ENCODE measurements at regions not wholly inside any gene's neighbourhood (a gene's known extent, or its start where the extent isn't known, plus 50 kb on each side); places are given as distances from the start of the nearest gene placed in this dataset.

- H3K4me3 ChIP-seq (replicated peaks in 1 of 3; ENCODE audit: low read depth in 2 of 3, low read length in 3 of 3): no peak overlapping the region
- H3K9ac ChIP-seq (ENCODE audit: insufficient read depth, low read length, poor library complexity, severe bottlenecking): no peak overlapping the region
- no peaks in the 10 kb centered on the region for H3K27me3 ChIP-seq (ENCODE audit: control insufficient read depth in 2 of 2, insufficient read depth in 2 of 2, low read length in 2 of 2)
- 60% methylated on average over 3 of the region's 4 CpGs for WGBS (ENCODE audit: insufficient coverage)
- no peak overlapping the region for H2AFZ ChIP-seq (ENCODE audit: insufficient read depth, low read depth, low read length, poor library complexity, severe bottlenecking)
- no peaks in the 10 kb centered on the region for H3K79me2 ChIP-seq (ENCODE audit: insufficient read depth, low read length)
- no peak overlapping the region for H3K4me2 ChIP-seq (replicated peaks; ENCODE audit: extremely low read depth, low read length, poor library complexity, severe bottlenecking)
- no peaks in the 10 kb centered on the region for H3K27me3 Mint-ChIP-seq (ENCODE audit: low read depth in 3 of 3)
- no peak overlapping the region for H3K4me3 Mint-ChIP-seq
- no peak overlapping the region for H3K27ac Mint-ChIP-seq
- DNase-seq: no peak
- peaks cover 0 to 2% (median 2%) of the 10 kb centered on the region in 7 donors for H3K9me3 Mint-ChIP-seq
- H4K20me1 ChIP-seq (ENCODE audit: insufficient read depth, low read length): no peaks in the 10 kb centered on the region
- intact Hi-C loops (cut with micrococcal nuclease): no loop called here
- no peaks in the 10 kb centered on the region for H3K4me1 ChIP-seq (ENCODE audit: control insufficient read depth in 1 of 2, insufficient read depth in 2 of 2, low read length in 2 of 2)
- no peaks in the 10 kb centered on the region for H3K36me3 Mint-ChIP-seq
- no peaks in the 10 kb centered on the region for H3K4me1 Mint-ChIP-seq
- TF ChIP-seq, protein P1, sequence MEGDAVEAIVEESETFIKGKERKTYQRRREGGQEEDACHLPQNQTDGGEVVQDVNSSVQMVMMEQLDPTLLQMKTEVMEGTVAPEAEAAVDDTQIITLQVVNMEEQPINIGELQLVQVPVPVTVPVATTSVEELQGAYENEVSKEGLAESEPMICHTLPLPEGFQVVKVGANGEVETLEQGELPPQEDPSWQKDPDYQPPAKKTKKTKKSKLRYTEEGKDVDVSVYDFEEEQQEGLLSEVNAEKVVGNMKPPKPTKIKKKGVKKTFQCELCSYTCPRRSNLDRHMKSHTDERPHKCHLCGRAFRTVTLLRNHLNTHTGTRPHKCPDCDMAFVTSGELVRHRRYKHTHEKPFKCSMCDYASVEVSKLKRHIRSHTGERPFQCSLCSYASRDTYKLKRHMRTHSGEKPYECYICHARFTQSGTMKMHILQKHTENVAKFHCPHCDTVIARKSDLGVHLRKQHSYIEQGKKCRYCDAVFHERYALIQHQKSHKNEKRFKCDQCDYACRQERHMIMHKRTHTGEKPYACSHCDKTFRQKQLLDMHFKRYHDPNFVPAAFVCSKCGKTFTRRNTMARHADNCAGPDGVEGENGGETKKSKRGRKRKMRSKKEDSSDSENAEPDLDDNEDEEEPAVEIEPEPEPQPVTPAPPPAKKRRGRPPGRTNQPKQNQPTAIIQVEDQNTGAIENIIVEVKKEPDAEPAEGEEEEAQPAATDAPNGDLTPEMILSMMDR (IDR thresholded peaks at IDR 0.05): no peak
- H3K36me3 ChIP-seq (replicated peaks in 1 of 2; ENCODE audit: control insufficient read depth in 1 of 2, insufficient read depth in 2 of 2, low read length in 2 of 2): no peaks in the 10 kb centered on the region
- no peak overlapping the region for H3K27ac ChIP-seq (ENCODE audit: low read depth in 1 of 2, low read length in 2 of 2)
- no peaks in the 10 kb centered on the region for H3K9me3 ChIP-seq (replicated peaks in 1 of 2; ENCODE audit: control insufficient read depth in 1 of 2, insufficient read depth in 1 of 2, low read length in 2 of 2)
These were observed 170.0 kb upstream of the PHF14 start for GRCh38 chr7:10803720-10804119.

- H3K36me3 ChIP-seq (replicated peaks in 1 of 2; ENCODE audit: control insufficient read depth in 1 of 2, insufficient read depth in 2 of 2, low read length in 2 of 2): no peaks in the 10 kb centered on the region
- H3K27ac Mint-ChIP-seq: no peak overlapping the region
- H3K9ac ChIP-seq (ENCODE audit: insufficient read depth, low read length, poor library complexity, severe bottlenecking): no peak overlapping the region
- H3K4me2 ChIP-seq (replicated peaks; ENCODE audit: extremely low read depth, low read length, poor library complexity, severe bottlenecking): no peak overlapping the region
- intact Hi-C loops (cut with micrococcal nuclease): loop anchor here in 1 of 2 donors (5.0 kb wide), 1 partner anchor 527 kb away; no protein-coding TSS in a partner anchor
- no peaks in the 10 kb centered on the region for H3K27me3 ChIP-seq (ENCODE audit: control insufficient read depth in 2 of 2, insufficient read depth in 2 of 2, low read length in 2 of 2)
- H3K27me3 Mint-ChIP-seq (ENCODE audit: low read depth in 3 of 3): no peaks in the 10 kb centered on the region
- no peaks in the 10 kb centered on the region for H3K36me3 Mint-ChIP-seq
- H3K27ac ChIP-seq (ENCODE audit: low read depth in 1 of 2, low read length in 2 of 2): no peak overlapping the region
- WGBS (ENCODE audit: insufficient coverage): 14% methylated on average over 4 of the region's 5 CpGs
- TF ChIP-seq, protein P1 (IDR thresholded peaks at IDR 0.05): no peak
- no peaks in the 10 kb centered on the region for H3K79me2 ChIP-seq (ENCODE audit: insufficient read depth, low read length)
- H2AFZ ChIP-seq (ENCODE audit: insufficient read depth, low read depth, low read length, poor library complexity, severe bottlenecking): no peak overlapping the region
- no peak overlapping the region for H3K4me3 Mint-ChIP-seq
- no peak overlapping the region for H3K4me3 ChIP-seq (replicated peaks in 1 of 3; ENCODE audit: low read depth in 2 of 3, low read length in 3 of 3)
- no peaks in the 10 kb centered on the region for H3K4me1 ChIP-seq (ENCODE audit: control insufficient read depth in 1 of 2, insufficient read depth in 2 of 2, low read length in 2 of 2)
- H3K9me3 ChIP-seq (replicated peaks in 1 of 2; ENCODE audit: control insufficient read depth in 1 of 2, insufficient read depth in 1 of 2, low read length in 2 of 2): no peaks in the 10 kb centered on the region
- H3K9me3 Mint-ChIP-seq: peaks cover 0 to 6% (median 3%) of the 10 kb centered on the region in 7 donors
- no peaks in the 10 kb centered on the region for H3K4me1 Mint-ChIP-seq
- H4K20me1 ChIP-seq (ENCODE audit: insufficient read depth, low read length): no peaks in the 10 kb centered on the region
- DNase-seq: no peak
These were observed 168.9 kb upstream of the PHF14 start for GRCh38 chr7:10804770-10805169.
